ENCODE measurements at regions not wholly inside any gene's neighbourhood (a gene's known extent, or its start where the extent isn't known, plus 50 kb on each side); places are given as distances from the start of the nearest gene placed in this dataset.
A peak's percentile ranks its signal among the peaks of the same experiment; 100 is the strongest.

DNA sequence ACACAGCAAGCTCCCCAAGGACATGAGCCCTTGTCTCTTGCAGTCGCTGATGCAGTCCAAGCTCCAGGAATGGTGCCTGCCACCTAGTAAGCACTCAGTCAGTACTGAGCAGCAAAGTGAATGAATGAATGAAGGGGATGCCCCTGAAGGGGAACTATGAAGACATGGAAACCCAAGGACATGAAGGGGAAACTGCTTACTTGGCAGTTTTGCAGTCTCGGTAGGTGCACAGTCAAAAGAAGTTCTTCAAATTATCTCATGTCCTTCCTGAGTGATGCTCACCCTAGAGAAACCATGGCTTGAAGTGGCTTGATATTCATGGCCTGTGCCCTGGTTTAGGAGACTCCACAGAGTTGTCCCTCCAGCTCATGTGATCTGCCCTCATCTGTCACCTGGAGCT, 102.1 kb upstream of the DLX2 start:
- no peak overlapping the region for H3K4me2 ChIP-seq
- H3K27ac ChIP-seq, result no peak overlapping the region
- peaks cover 7% of the 10 kb centered on the region for H3K9me3 ChIP-seq
- TF ChIP-seq, protein P1, sequence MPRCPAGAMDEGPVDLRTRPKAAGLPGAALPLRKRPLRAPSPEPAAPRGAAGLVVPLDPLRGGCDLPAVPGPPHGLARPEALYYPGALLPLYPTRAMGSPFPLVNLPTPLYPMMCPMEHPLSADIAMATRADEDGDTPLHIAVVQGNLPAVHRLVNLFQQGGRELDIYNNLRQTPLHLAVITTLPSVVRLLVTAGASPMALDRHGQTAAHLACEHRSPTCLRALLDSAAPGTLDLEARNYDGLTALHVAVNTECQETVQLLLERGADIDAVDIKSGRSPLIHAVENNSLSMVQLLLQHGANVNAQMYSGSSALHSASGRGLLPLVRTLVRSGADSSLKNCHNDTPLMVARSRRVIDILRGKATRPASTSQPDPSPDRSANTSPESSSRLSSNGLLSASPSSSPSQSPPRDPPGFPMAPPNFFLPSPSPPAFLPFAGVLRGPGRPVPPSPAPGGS (IDR thresholded peaks at IDR 0.05), result no peak
- TF ChIP-seq FOXS1 (CRISPR knock-in tag; IDR thresholded peaks at IDR 0.05), result no peak
- no peak for TF ChIP-seq ZC3H11A (IDR thresholded peaks at IDR 0.05)
- TF ChIP-seq MAFK (IDR thresholded peaks at IDR 0.05; ENCODE audit: partially characterized antibody), result peak; percentile 98
- TF ChIP-seq, protein P2, sequence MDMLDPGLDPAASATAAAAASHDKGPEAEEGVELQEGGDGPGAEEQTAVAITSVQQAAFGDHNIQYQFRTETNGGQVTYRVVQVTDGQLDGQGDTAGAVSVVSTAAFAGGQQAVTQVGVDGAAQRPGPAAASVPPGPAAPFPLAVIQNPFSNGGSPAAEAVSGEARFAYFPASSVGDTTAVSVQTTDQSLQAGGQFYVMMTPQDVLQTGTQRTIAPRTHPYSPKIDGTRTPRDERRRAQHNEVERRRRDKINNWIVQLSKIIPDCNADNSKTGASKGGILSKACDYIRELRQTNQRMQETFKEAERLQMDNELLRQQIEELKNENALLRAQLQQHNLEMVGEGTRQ (IDR thresholded peaks at IDR 0.05), result no peak
- TF ChIP-seq RARB (CRISPR knock-in tag; IDR thresholded peaks at IDR 0.05), result no peak
- whole genome bisulfite sequencing (ENCODE audit: missing lambda C conversion rate), result 94% methylated on average over 2 of the region's 2 CpGs
- H3K4me3 ChIP-seq, result no peak overlapping the region
- no peak for ATAC-seq
- ChIA-PET POLR2A (no interaction called here), CTCF (interaction anchor here (1.2 to 3.3 kb wide), 3 partner anchors 32 to 261 kb away, joined by 3 to 9 read pairs (median 7); no protein-coding TSS in a partner anchor)
- FAIRE-seq, result no peak
- no peaks in the 10 kb centered on the region for H3K4me1 ChIP-seq
- no peak for DNase-seq (ENCODE audit: low read depth in 1 of 2, low spot score in 1 of 2)

DNA sequence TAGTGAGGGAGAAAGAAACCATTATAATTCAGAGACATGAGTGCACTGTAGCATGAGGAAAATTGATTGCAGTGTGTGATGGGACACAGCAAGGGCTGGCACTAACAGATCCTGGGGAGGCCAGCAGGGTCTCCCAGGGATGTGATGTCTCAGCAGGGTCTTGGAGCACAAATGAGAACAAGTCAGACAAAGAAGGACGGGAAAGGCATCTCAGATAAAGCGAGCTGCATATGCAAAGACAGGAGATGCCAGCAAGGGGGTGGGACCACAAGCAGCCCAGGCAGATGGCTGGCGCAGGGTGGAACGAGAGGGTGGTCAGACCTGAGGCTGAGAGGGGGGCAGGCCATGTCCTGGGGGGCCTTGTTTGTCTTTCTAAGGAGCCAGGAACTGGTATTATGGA, 102.6 kb upstream of the DLX2 start:
- 59% methylated on average over 4 of the region's 4 CpGs for WGBS (ENCODE audit: missing lambda C conversion rate)
- H3K4me1 ChIP-seq, result no peaks in the 10 kb centered on the region
- FAIRE-seq (no peak), ATAC-seq (no peak), DNase-seq (ENCODE audit: low read depth in 1 of 2, low spot score in 1 of 2) (no peak)
- peaks cover 3% of the 10 kb centered on the region; the same call in 2 of the 3 replicates for H3K9me3 ChIP-seq
- H3K27ac ChIP-seq, result no peak overlapping the region
- no peak overlapping the region for H3K4me2 ChIP-seq
- no peak overlapping the region for H3K4me3 ChIP-seq
- TF ChIP-seq ZFP36 (IDR thresholded peaks at IDR 0.05; ENCODE audit: borderline replicate concordance, partially characterized antibody) (no peak), FOSL2 (IDR thresholded peaks at IDR 0.05) (no peak), FOSL2 (CRISPR knock-in tag; IDR thresholded peaks at IDR 0.05) (no peak), FOSB (CRISPR knock-in tag; IDR thresholded peaks at IDR 0.05) (no peak), CBX8 (IDR thresholded peaks at IDR 0.05) (no peak), CEBPB (IDR thresholded peaks at IDR 0.05) (no peak), ZC3H11A (IDR thresholded peaks at IDR 0.05) (no peak), NR3C1 (IDR thresholded peaks at IDR 0.05) (no peak), HOXB5 (CRISPR knock-in tag; IDR thresholded peaks at IDR 0.05) (no peak), RARB (CRISPR knock-in tag; IDR thresholded peaks at IDR 0.05) (no peak), TFCP2L1 (CRISPR knock-in tag; IDR thresholded peaks at IDR 0.05) (no peak)
- TF ChIP-seq, protein P3, sequence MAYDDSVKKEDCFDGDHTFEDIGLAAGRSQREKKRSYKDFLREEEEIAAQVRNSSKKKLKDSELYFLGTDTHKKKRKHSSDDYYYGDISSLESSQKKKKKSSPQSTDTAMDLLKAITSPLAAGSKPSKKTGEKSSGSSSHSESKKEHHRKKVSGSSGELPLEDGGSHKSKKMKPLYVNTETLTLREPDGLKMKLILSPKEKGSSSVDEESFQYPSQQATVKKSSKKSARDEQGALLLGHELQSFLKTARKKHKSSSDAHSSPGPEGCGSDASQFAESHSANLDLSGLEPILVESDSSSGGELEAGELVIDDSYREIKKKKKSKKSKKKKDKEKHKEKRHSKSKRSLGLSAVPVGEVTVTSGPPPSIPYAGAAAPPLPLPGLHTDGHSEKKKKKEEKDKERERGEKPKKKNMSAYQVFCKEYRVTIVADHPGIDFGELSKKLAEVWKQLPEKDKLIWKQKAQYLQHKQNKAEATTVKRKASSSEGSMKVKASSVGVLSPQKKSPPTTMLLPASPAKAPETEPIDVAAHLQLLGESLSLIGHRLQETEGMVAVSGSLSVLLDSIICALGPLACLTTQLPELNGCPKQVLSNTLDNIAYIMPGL (CRISPR knock-in tag; IDR thresholded peaks at IDR 0.05; ENCODE audit: borderline replicate concordance), result no peak
- TF ChIP-seq, protein P4, sequence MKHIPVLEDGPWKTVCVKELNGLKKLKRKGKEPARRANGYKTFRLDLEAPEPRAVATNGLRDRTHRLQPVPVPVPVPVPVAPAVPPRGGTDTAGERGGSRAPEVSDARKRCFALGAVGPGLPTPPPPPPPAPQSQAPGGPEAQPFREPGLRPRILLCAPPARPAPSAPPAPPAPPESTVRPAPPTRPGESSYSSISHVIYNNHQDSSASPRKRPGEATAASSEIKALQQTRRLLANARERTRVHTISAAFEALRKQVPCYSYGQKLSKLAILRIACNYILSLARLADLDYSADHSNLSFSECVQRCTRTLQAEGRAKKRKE (CRISPR knock-in tag; IDR thresholded peaks at IDR 0.05; ENCODE audit: low read depth), result no peak
- TF ChIP-seq, protein P2 (IDR thresholded peaks at IDR 0.05), result no peak
- POLR2A ChIA-PET, result no interaction called here
- CTCF ChIA-PET, result interaction anchor here (1.2 to 3.3 kb wide), 3 partner anchors 33 to 260 kb away, joined by 3 to 9 read pairs (median 7); no protein-coding TSS in a partner anchor

DNA sequence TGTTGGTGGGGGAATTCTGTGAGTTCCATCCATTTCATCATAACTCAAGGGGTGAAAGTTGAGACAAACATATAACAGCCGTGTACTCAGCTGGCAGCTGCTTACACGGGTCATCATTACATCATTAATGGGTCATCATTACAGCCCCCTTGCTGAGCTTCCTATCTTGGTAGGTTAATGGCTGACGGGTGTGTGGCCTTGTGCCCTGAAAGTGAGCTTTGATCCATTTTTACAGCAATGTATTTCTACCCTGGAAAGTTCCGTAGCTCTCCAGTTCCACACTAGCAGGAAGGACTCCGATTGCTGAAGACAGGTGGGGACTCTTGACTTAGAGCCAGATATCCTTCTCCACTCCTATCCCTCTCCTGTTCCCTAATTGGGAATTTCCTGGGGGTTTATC, 105.2 kb upstream of the DLX2 start:
- no peak overlapping the region for H3K4me2 ChIP-seq
- DNase-seq (ENCODE audit: low read depth in 1 of 2, low spot score in 1 of 2) (no peak), ATAC-seq (no peak), FAIRE-seq (no peak)
- no peaks in the 10 kb centered on the region for H3K4me1 ChIP-seq
- no peaks in the 10 kb centered on the region for H3K9me3 ChIP-seq
- ChIA-PET CTCF (interaction anchor here (0.6 to 1.6 kb wide), 2 partner anchors 35 to 227 kb away, joined by 3 to 6 read pairs; no protein-coding TSS in a partner anchor), POLR2A (no interaction called here)
- H3K4me3 ChIP-seq, result no peak overlapping the region
- WGBS (ENCODE audit: missing lambda C conversion rate), result 61% methylated on average over 5 of the region's 5 CpGs
- no peak overlapping the region for H3K27ac ChIP-seq
- TF ChIP-seq NR3C1 (IDR thresholded peaks at IDR 0.05), result no peak
- no peak for TF ChIP-seq PHF8 (IDR thresholded peaks at IDR 0.05; ENCODE audit: borderline replicate concordance, low read depth)
- no peak for TF ChIP-seq EHMT2 (IDR thresholded peaks at IDR 0.05; ENCODE audit: low read depth)
- TF ChIP-seq RFX5 (IDR thresholded peaks at IDR 0.05), result no peak
- TF ChIP-seq RNF2 (IDR thresholded peaks at IDR 0.05; ENCODE audit: borderline replicate concordance, low read depth), result no peak
- TF ChIP-seq TFCP2L1 (CRISPR knock-in tag; IDR thresholded peaks at IDR 0.05), result no peak
- no peak for TF ChIP-seq BHLHE40 (IDR thresholded peaks at IDR 0.05; ENCODE audit: low read depth, low read length)
- TF ChIP-seq POLR2A (IDR thresholded peaks at IDR 0.05; ENCODE audit: low read length), result no peak
- no peak for TF ChIP-seq HOXA7 (CRISPR knock-in tag; IDR thresholded peaks at IDR 0.05)
- no peak for TF ChIP-seq ZFP36 (IDR thresholded peaks at IDR 0.05; ENCODE audit: borderline replicate concordance, partially characterized antibody)
- TF ChIP-seq E2F6 (IDR thresholded peaks at IDR 0.05; ENCODE audit: borderline replicate concordance, low read depth), result no peak
- no peak for TF ChIP-seq JUN (IDR thresholded peaks at IDR 0.05)
- TF ChIP-seq ESRRA (IDR thresholded peaks at IDR 0.05; ENCODE audit: borderline replicate concordance, low read length), result no peak
- no peak for TF ChIP-seq MAX (IDR thresholded peaks at IDR 0.05)
- TF ChIP-seq, protein P1 (IDR thresholded peaks at IDR 0.05), result no peak

Data from A549 (cell line).